ENCODE measurements at regions not wholly inside any gene's neighbourhood (a gene's known extent, or its start where the extent isn't known, plus 50 kb on each side); places are given as distances from the start of the nearest gene placed in this dataset.

- TF ChIP-seq, protein P1, sequence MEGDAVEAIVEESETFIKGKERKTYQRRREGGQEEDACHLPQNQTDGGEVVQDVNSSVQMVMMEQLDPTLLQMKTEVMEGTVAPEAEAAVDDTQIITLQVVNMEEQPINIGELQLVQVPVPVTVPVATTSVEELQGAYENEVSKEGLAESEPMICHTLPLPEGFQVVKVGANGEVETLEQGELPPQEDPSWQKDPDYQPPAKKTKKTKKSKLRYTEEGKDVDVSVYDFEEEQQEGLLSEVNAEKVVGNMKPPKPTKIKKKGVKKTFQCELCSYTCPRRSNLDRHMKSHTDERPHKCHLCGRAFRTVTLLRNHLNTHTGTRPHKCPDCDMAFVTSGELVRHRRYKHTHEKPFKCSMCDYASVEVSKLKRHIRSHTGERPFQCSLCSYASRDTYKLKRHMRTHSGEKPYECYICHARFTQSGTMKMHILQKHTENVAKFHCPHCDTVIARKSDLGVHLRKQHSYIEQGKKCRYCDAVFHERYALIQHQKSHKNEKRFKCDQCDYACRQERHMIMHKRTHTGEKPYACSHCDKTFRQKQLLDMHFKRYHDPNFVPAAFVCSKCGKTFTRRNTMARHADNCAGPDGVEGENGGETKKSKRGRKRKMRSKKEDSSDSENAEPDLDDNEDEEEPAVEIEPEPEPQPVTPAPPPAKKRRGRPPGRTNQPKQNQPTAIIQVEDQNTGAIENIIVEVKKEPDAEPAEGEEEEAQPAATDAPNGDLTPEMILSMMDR (IDR thresholded peaks at IDR 0.05; ENCODE audit: low read length): no peak
- TF ChIP-seq EZH2 (IDR thresholded peaks at IDR 0.05; ENCODE audit: borderline replicate concordance, low read length): no peak
These were observed 621.1 kb downstream of the BCOR start for GRCh38 chrX:39476604-39477021.
